Glomerular visceral epithelial cell (primary cell): ENCODE measurements at regions not wholly inside any gene's neighbourhood (a gene's known extent, or its start where the extent isn't known, plus 50 kb on each side); places are given as distances from the start of the nearest gene placed in this dataset.

Experiments
- DNase-seq: peaks from one replicate; pipeline ENCODE4 v3.0.0-alpha.2; 2016; ENCODE audit errors: extremely low spot score

- no peak for DNase-seq
Observed at GRCh38 chr3:68057637-68058320, 403.4 kb upstream of the SUCLG2 start.

GRCh38 chr3:68056556-68056955 lies 402.1 kb upstream of the SUCLG2 start:
- DNase-seq = no peak

- DNase-seq = no peak
Observed at GRCh38 chr3:68055215-68055614, 400.8 kb upstream of the SUCLG2 start.

- no peak for DNase-seq
Observed at GRCh38 chr3:68049776-68050175, 395.4 kb upstream of the SUCLG2 start.

- DNase-seq = no peak
Observed at GRCh38 chr3:68045976-68046375, 391.6 kb upstream of the SUCLG2 start.

- no peak for DNase-seq
Observed at GRCh38 chr3:68033867-68034266, 379.5 kb upstream of the SUCLG2 start.

GRCh38 chr3:68032209-68032608 lies 377.8 kb upstream of the SUCLG2 start:
- no peak for DNase-seq

- no peak for DNase-seq
Observed at GRCh38 chr3:68025189-68025588, 370.8 kb upstream of the SUCLG2 start.

GRCh38 chr3:68019876-68020275 lies 365.5 kb upstream of the SUCLG2 start:
- no peak for DNase-seq

- DNase-seq = no peak
Observed at GRCh38 chr3:68018275-68018674, 363.9 kb upstream of the SUCLG2 start.

- no peak for DNase-seq
Observed at GRCh38 chr3:68017069-68017468, 362.7 kb upstream of the SUCLG2 start.

GRCh38 chr3:68009900-68010299 lies 355.5 kb upstream of the SUCLG2 start:
- no peak for DNase-seq

- DNase-seq = no peak
Observed at GRCh38 chr3:68007621-68008226, 353.3 kb upstream of the SUCLG2 start.

- no peak for DNase-seq
Observed at GRCh38 chr3:68006646-68007045, 352.2 kb upstream of the SUCLG2 start.

GRCh38 chr3:68004091-68004490 lies 349.7 kb upstream of the SUCLG2 start:
- no peak for DNase-seq

GRCh38 chr3:67998281-67998680 lies 343.9 kb upstream of the SUCLG2 start:
- DNase-seq = no peak

- no peak for DNase-seq
Observed at GRCh38 chr3:67995206-67995605, 340.8 kb upstream of the SUCLG2 start.

GRCh38 chr3:67986706-67987105 lies 332.3 kb upstream of the SUCLG2 start:
- DNase-seq = no peak

- no peak for DNase-seq
Observed at GRCh38 chr3:67983166-67983565, 328.8 kb upstream of the SUCLG2 start.

GRCh38 chr3:67981077-67981476 lies 326.7 kb upstream of the SUCLG2 start:
- no peak for DNase-seq

- DNase-seq = no peak
Observed at GRCh38 chr3:67979342-67979741, 324.9 kb upstream of the SUCLG2 start.

GRCh38 chr3:67977762-67978161 lies 323.4 kb upstream of the SUCLG2 start:
- DNase-seq = no peak

GRCh38 chr3:67976663-67977062 lies 322.3 kb upstream of the SUCLG2 start:
- DNase-seq = peak; percentile 5

- no peak for DNase-seq
Observed at GRCh38 chr3:67964596-67964995, 310.2 kb upstream of the SUCLG2 start.
